Liver (tissue), 3 donors: ENCODE measurements at regions not wholly inside any gene's neighbourhood (a gene's known extent, or its start where the extent isn't known, plus 50 kb on each side); places are given as distances from the start of the nearest gene placed in this dataset.
A peak's percentile ranks its signal among the peaks of the same experiment; 100 is the strongest.

Experiments
- ATF3 ChIP-seq: IDR thresholded peaks from 2 replicates; pipeline ENCODE4 v1.6.1; 2016; ENCODE audit warnings: antibody characterized with exemption
- CTCF ChIP-seq: fragments of 150-350 bp; IDR thresholded peaks from 2 replicates; pipeline ENCODE4 v1.5.1; 2017; ENCODE audit warnings: improper control_type of control experiment, low read depth, low read length; ENCODE audit not compliant: missing input control
- EGR1 ChIP-seq, 2 donors: IDR thresholded peaks; 2 replicates each; pipeline ENCODE4 v1.6.1; 2016 to 2018; ENCODE audit warnings: antibody characterized with exemption in 2 of 2, low read depth in 2 of 2
- JUND ChIP-seq, 2 donors: IDR thresholded peaks; 2 replicates each; pipeline ENCODE4 v1.6.1; 2016; ENCODE audit warnings: antibody characterized with exemption in 2 of 2
- MAX ChIP-seq: IDR thresholded peaks from 2 replicates; pipeline ENCODE4 v1.6.1; 2016; ENCODE audit warnings: antibody characterized with exemption
- RAD21 ChIP-seq, 2 donors: IDR thresholded peaks; 2 replicates each; pipeline ENCODE4 v1.6.1; 2016; ENCODE audit warnings: antibody characterized with exemption in 2 of 2, mild to moderate bottlenecking in 2 of 2
- SP1 ChIP-seq: IDR thresholded peaks from 2 replicates; pipeline ENCODE4 v1.6.1; 2018; ENCODE audit warnings: antibody characterized with exemption, mild to moderate bottlenecking
- TAF1 ChIP-seq: conservative IDR thresholded peaks from 2 replicates; pipeline ENCODE4 v1.6.1; 2016; ENCODE audit warnings: antibody characterized with exemption, mild to moderate bottlenecking
- YY1 ChIP-seq: IDR thresholded peaks from 2 replicates; pipeline ENCODE4 v1.6.1; 2016; ENCODE audit warnings: antibody characterized with exemption, mild to moderate bottlenecking
- ZBTB33 ChIP-seq: IDR thresholded peaks from 2 replicates; pipeline ENCODE4 v1.6.1; 2016; ENCODE audit warnings: antibody characterized with exemption
- donor health status: healthy.
- donor health status: healthy.

- TF ChIP-seq CTCF (no peak), RAD21 (IDR thresholded peaks at IDR 0.05) (no peak), ZBTB33 (no peak), EGR1 (IDR thresholded peaks at IDR 0.05; ENCODE audit: low read depth in 2 of 2) (peak in 1 of 2 donors; percentile 59), YY1 (no peak), TAF1 (no peak), JUND (IDR thresholded peaks at IDR 0.05) (peak in 1 of 2 donors; percentile 26), SP1 (no peak), ATF3 (no peak), MAX (no peak)
These were observed 176.0 kb downstream of the FGF18 start for GRCh38 chr5:171595401-171595800.
